Mesothelial cell of epicardium (in vitro differentiated cells): ENCODE measurements at regions not wholly inside any gene's neighbourhood (a gene's known extent, or its start where the extent isn't known, plus 50 kb on each side); places are given as distances from the start of the nearest gene placed in this dataset.

Experiments
- DNase-seq, 2 experiments: peaks; one replicate each; pipeline ENCODE4 v3.0.0; 2021; ENCODE audit warnings: low spot score in 2 of 2; ENCODE audit not compliant: unreplicated experiment in 2 of 2
- H3K27ac Mint-ChIP-seq: 2 replicates; pipeline ENCODE4 v1.8.0; 2021; ENCODE audit warnings: mixed read lengths
- H3K27me3 Mint-ChIP-seq: 2 replicates; pipeline ENCODE4 v1.8.0; 2021; ENCODE audit warnings: low read depth, mixed read lengths
- H3K36me3 Mint-ChIP-seq: 2 replicates; pipeline ENCODE4 v1.8.0; 2021; ENCODE audit warnings: mixed read lengths
- H3K4me1 Mint-ChIP-seq: 2 replicates; pipeline ENCODE4 v1.8.0; 2021; ENCODE audit warnings: mixed read lengths
- H3K4me3 Mint-ChIP-seq: 2 replicates; pipeline ENCODE4 v1.8.0; 2021; ENCODE audit warnings: mild to moderate bottlenecking, moderate library complexity, mixed read lengths
- H3K9me3 Mint-ChIP-seq: 2 replicates; pipeline ENCODE4 v1.8.0; 2021; ENCODE audit warnings: mixed read lengths
- TF ChIP-seq, protein P1 (sequence below): fragments of 200-600 bp; sonication (generic); IDR thresholded peaks from one replicate; pipeline ENCODE4 v1.5.0; 2021; ENCODE audit warnings: antibody characterized with exemption; ENCODE audit not compliant: unreplicated experiment

DNA sequence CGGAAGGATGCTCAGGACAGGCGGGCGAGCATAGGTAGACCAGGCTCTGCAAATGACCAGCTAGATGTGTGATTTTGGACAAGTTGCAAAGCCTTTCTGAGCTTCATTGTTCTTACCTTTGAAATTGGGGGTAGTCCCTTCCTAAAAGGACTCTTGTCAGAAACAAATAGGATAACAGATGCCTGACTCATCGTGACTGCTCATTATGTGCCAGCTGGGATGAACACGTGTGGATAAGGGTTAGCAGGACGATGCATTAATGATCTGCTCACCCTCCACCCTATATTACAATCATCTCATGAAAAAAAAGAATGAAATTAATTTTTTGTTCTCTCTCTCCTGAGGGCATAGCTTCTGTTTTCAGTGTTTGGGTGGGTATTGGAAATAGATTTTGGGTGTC lies 223.4 kb downstream of the NR2F2 start:
- TF ChIP-seq, protein P1, sequence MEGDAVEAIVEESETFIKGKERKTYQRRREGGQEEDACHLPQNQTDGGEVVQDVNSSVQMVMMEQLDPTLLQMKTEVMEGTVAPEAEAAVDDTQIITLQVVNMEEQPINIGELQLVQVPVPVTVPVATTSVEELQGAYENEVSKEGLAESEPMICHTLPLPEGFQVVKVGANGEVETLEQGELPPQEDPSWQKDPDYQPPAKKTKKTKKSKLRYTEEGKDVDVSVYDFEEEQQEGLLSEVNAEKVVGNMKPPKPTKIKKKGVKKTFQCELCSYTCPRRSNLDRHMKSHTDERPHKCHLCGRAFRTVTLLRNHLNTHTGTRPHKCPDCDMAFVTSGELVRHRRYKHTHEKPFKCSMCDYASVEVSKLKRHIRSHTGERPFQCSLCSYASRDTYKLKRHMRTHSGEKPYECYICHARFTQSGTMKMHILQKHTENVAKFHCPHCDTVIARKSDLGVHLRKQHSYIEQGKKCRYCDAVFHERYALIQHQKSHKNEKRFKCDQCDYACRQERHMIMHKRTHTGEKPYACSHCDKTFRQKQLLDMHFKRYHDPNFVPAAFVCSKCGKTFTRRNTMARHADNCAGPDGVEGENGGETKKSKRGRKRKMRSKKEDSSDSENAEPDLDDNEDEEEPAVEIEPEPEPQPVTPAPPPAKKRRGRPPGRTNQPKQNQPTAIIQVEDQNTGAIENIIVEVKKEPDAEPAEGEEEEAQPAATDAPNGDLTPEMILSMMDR = no peak
- Mint-ChIP-seq H3K9me3 (no peaks in the 10 kb centered on the region), H3K27me3 (peaks cover 56% of the 10 kb centered on the region), H3K27ac (no peak overlapping the region), H3K4me1 (no peaks in the 10 kb centered on the region), H3K36me3 (no peaks in the 10 kb centered on the region), H3K4me3 (no peak overlapping the region)
- DNase-seq = no peak

DNA sequence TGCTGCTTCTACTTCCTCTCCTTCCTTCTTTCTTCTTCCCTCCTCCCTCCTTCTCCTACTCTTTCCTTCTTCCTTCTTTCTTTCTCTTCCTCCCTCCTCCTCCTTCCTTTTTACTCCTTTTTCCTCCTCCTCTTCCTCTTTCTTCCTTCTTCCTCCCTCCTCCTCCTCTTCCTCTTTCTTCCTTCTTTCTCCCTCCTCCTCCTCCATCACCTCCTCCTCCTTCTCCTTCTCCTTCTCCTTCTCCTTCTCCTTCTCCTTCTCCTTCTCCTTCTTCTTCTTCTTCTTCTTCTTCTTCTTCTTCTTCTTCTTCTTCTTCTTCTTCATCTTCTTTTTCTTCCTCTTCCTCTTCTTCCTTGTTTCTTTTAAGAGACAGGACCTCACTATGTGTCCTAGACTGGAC lies 224.0 kb downstream of the NR2F2 start:
- Mint-ChIP-seq H3K27ac (no peak overlapping the region), H3K36me3 (no peaks in the 10 kb centered on the region), H3K27me3 (peaks cover 52% of the 10 kb centered on the region), H3K4me1 (no peaks in the 10 kb centered on the region), H3K4me3 (no peak overlapping the region), H3K9me3 (no peaks in the 10 kb centered on the region)
- TF ChIP-seq, protein P1 = no peak
- DNase-seq = no peak

DNA sequence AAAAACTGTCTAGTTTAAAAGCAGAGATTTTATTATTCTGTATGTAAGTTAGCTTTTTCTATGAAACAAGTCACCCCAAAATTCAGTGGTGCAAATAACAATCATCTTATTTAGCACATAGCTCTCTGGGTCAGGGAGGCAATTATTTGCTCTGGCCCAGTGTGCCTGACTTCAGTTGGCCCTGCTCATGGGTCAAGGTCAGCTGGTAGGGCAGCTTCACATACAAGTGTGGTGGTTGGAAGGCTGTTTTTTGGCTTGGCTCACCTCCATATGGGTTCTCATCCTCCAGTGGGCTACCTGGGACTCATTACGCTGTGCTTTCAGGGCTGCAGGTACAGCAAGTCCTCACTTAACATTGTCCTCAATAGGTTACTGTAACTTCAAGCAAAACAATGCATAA lies 228.6 kb downstream of the NR2F2 start:
- Mint-ChIP-seq H3K27ac (no peak overlapping the region), H3K9me3 (peaks cover 14% of the 10 kb centered on the region), H3K4me1 (no peaks in the 10 kb centered on the region), H3K4me3 (no peak overlapping the region), H3K27me3 (peaks cover 29% of the 10 kb centered on the region), H3K36me3 (no peaks in the 10 kb centered on the region)
- TF ChIP-seq, protein P1 = no peak
- no peak for DNase-seq

DNA sequence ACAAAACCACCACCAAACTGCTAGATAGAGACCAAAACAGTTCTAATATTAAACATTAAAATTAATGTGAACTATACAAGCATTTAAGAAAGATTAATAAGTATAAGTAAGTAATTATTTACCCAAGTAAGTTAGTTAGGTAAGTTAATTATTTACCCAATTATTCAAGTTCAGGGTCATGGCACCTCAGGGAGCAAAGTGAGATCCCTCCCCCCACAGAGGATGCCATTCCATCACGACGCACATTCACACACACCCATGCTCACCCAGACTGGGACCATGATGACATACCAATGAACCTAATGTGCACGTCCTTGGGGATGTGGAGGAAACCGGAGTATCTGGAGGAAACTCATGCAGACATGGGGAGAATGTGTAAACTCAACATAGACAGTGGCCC lies 229.1 kb downstream of the NR2F2 start:
- Mint-ChIP-seq H3K4me1 (no peaks in the 10 kb centered on the region), H3K9me3 (peaks cover 20% of the 10 kb centered on the region), H3K27ac (no peak overlapping the region), H3K4me3 (no peak overlapping the region), H3K27me3 (peaks cover 23% of the 10 kb centered on the region), H3K36me3 (no peaks in the 10 kb centered on the region)
- TF ChIP-seq, protein P1 = no peak
- no peak for DNase-seq

DNA sequence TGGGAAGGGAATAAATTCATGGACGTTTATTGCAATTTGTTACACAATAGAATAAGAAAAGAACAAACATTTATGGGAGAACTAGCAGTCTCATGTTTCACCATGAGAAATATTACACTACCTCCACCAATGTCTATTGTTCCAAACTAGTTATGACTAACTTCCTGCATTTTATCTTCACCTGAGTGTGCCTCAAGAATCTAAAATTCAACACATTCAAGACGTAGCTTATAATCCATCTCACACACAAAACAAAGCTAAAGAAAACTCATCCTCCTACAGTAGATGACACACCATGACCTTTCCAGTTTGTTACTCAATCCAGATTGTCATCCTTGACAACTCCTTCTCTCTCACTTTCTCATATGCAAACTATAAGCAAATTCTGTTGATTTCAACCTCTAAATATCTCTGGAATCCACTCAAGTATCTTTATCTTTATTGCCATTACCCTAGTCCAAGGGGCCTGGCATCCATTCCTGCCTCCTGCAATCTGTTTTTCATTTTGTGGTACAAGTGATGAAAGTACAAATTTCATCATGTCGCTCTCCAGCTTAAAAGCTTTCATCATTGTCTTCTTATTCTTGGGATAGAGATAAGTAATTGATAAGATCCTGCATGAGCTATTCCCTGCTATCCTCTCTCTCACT lies 229.9 kb downstream of the NR2F2 start:
- Mint-ChIP-seq H3K36me3 (no peaks in the 10 kb centered on the region), H3K27ac (no peak overlapping the region), H3K4me1 (no peaks in the 10 kb centered on the region), H3K4me3 (no peak overlapping the region), H3K9me3 (peaks cover 22% of the 10 kb centered on the region), H3K27me3 (peaks cover 16% of the 10 kb centered on the region)
- DNase-seq = no peak
- TF ChIP-seq, protein P1 = no peak

DNA sequence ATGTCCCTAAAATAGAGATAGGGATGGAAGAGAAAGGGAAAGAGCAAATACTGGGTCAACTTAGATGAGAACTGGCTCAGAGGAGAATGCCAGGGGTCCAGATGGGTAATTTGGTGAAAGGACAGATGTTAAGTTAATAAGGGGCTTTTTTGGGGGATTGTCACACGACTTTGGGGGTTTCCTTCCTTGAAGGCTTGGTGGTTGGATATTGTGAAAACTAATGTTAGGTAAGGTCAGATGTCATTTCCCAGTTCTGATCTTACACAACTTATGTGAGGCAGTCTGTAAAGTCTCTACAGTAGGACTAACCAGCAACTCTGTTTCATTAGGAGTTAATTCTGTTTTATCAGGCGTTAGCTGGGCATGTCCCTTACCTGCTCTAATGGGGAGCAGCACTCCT lies 231.1 kb downstream of the NR2F2 start:
- DNase-seq = no peak
- Mint-ChIP-seq H3K36me3 (no peaks in the 10 kb centered on the region), H3K9me3 (peaks cover 22% of the 10 kb centered on the region), H3K4me1 (no peaks in the 10 kb centered on the region), H3K4me3 (no peak overlapping the region), H3K27ac (no peak overlapping the region), H3K27me3 (peaks cover 16% of the 10 kb centered on the region)
- TF ChIP-seq, protein P1 = no peak
